Small intestine (tissue), 7 donors: ENCODE measurements at regions not wholly inside any gene's neighbourhood (a gene's known extent, or its start where the extent isn't known, plus 50 kb on each side); places are given as distances from the start of the nearest gene placed in this dataset.
"Not testable (repeated sequence)": the region's sequence is repeated elsewhere in the genome, so short reads cannot be mapped to it uniquely, and the experiment has no call there.

Source experiments
- DNase-seq, 2 donors: peaks; one replicate each; pipeline versions ENCODE4 v3.0.0 to v3.0.0-alpha.2; 2013
- FAIRE-seq: peaks from 2 replicates; lab custom pipeline; 2012; peaks lifted over from hg19 to GRCh38; lab: Jason Lieb, UNC
- H3K27ac ChIP-seq, 3 donors: one replicate each; pipeline ENCODE4 v1.5.1; 2013; ENCODE audit warnings: low read length in 2 of 3, mild to moderate bottlenecking in 2 of 3, control low read depth in 1 of 3, inconsistent platforms in 1 of 3, low read depth in 1 of 3, moderate library complexity in 1 of 3
- H3K27me3 ChIP-seq, 3 donors: one replicate each; pipeline ENCODE4 v1.6.1; 2013; ENCODE audit warnings: low read length in 3 of 3, inconsistent platforms in 1 of 3; ENCODE audit not compliant: control insufficient read depth in 3 of 3, insufficient read depth in 3 of 3
- H3K36me3 ChIP-seq, 3 donors: one replicate each; pipeline ENCODE4 v1.6.1; 2013; ENCODE audit warnings: low read length in 3 of 3, inconsistent platforms in 1 of 3, low read depth in 1 of 3, mild to moderate bottlenecking in 1 of 3, moderate library complexity in 1 of 3; ENCODE audit not compliant: control insufficient read depth in 3 of 3, insufficient read depth in 2 of 3
- H3K4me1 ChIP-seq, 3 donors: one replicate each; pipeline ENCODE4 v1.6.1; 2013; ENCODE audit warnings: low read length in 2 of 3, inconsistent platforms in 1 of 3, low read depth in 1 of 3, mild to moderate bottlenecking in 1 of 3, moderate library complexity in 1 of 3; ENCODE audit not compliant: control insufficient read depth in 3 of 3, insufficient read depth in 2 of 3
- H3K4me3 ChIP-seq, 3 donors: one replicate each; pipeline ENCODE4 v1.5.1; 2013; ENCODE audit warnings: low read length in 3 of 3, control low read depth in 1 of 3, inconsistent platforms in 1 of 3, low read depth in 1 of 3, mild to moderate bottlenecking in 1 of 3, moderate library complexity in 1 of 3
- H3K9me3 ChIP-seq, 2 donors: one replicate each; pipeline ENCODE4 v1.6.1; 2013; ENCODE audit warnings: low read depth in 1 of 2, low read length in 1 of 2; ENCODE audit not compliant: control insufficient read depth in 2 of 2, insufficient read depth in 1 of 2
- WGBS, 3 donors: extraction: QIAGEN DNeasy Blood & Tissue Kit; methylation state at CpG; one replicate each; pipeline ENCODE4 v1.1.7; 2013; 5-methylcytosine and 5-hydroxymethylcytosine counted together
- donor health status: healthy with polysubstance abuse.
- donor health status: control.
- donor health status: control.
- donor health status: Bipolar disorder and iron deficiency.
- donor health status: healthy.

DNA sequence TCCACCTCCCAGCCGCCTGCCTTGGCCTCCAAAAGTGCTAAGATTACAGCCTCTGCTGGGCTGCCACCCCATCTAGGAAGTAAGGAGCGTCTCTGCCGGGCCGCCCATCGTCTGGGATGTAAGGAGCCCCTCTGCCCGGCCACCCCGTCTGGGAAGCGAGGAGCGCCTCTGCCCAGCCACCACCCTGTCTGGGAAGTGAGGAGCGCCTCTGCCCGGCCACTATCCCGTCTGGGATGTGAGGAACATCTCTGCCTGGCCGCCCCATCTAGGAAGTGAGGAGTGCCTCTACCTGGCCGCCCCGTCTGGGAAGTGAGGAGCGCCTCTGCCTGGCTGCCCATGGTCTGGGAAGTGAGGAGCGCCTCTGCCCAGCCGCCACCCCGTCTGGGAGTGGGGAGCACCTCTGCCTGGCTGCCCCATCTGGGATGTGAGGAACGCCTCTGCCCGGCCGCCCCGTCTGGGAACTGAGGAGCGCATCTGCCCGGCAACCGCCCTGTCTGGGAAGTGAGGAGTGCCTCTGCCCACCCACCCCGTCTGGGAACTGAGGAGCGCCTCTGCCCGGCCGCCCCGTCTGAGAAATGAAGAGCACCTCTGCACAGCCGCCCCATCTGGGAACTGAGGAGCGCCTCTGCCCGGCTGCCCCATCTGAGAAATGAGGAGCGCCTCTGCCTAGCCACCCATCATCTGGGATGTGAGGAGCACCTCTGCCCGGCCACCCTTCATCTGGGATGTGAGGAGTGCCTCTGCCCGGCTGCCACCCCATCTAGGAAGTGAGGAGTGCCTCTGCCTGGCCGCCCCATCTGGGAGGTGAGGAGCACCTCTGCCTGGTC lies 137.8 kb upstream of the PALMD start:
- DNase-seq (no peak), FAIRE-seq (no peak)
- Histone ChIP-seq H3K27me3 (no peaks in the 10 kb centered on the region), H3K36me3 (no peaks in the 10 kb centered on the region), H3K27ac (no peak overlapping the region), H3K9me3 (peaks cover 0 to 3% of the 10 kb centered on the region in 2 donors), H3K4me1 (no peaks in the 10 kb centered on the region), H3K4me3 (no peak overlapping the region)
- 93 to 95% (median 93%) methylated on average over 31 to 38 of the region's 38 CpGs for WGBS, 3 donors

DNA sequence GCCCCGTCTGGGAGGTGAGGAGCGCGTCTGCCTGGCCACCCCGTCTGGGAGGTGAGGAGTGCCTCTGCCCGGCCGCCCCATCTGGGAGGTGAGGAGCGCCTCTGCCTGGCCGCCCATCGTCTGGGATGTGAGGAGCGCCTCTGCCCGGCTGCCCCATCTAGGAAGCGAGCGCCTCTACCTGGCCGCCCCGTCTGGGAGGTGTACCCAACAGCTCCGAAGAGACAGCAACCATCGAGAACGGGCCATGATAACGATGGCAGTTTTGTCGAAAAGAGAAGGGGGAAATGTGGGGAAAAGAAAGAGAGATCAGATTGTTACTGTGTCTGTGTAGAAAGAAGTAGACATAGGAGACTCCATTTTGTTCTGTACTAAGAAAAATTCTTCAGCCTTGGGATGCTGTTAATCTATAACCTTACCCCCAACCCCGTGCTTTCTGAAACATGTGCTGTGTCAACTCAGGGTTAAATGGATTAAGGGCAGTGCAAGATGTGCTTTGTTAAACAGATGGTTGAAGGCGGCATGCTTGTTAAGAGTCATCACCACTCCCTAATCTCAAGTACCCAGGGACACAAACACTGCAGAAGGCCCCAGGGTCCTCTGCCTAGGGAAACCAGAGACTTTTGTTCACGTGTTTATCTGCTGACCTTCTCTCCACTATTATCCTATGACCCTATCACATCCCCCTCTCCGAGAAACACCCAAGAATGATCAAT lies 137.0 kb upstream of the PALMD start:
- not testable (repeated sequence) for H3K4me1 ChIP-seq, H3K4me3 ChIP-seq, DNase-seq, H3K27ac ChIP-seq, FAIRE-seq, H3K36me3 ChIP-seq, H3K27me3 ChIP-seq, H3K9me3 ChIP-seq
- WGBS, 3 donors = 87 to 91% (median 91%) methylated on average over 24 of the region's 24 CpGs

DNA sequence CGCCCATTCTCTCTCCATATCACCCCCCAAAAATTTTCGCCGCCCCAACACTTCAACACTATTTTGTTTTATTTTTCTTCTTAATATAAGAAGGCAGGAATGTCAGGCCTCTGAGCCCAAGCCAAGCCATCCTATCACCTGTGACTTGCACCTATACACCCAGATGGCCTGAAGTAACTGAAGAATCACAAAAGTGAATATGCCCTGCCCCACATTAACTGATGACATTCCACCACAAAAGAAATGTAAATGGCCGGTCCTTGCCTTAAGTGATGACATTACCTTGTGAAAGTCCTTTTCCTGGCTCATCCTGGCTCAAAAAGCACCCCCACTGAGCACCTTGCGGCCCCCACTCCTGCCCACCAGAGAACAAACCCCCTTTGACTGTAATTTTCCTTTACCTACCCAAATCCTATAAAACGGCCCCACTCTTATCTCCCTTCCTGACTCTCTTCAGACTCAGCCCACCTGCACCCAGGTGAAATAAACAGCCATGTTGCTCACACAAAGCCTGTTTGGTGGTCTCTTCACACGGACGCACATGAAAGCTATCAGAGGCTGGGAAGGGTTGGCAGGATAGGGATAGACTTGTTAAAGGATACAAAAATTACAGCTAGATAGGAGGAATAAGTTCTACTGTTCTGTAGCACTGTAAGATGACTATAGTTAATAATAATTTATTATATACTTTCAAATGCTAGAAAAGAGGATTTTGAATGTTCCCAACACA lies 130.9 kb upstream of the PALMD start:
- not testable (repeated sequence) for H3K27ac ChIP-seq, H3K4me1 ChIP-seq, DNase-seq, FAIRE-seq, H3K4me3 ChIP-seq, H3K27me3 ChIP-seq, H3K36me3 ChIP-seq, H3K9me3 ChIP-seq
- 76 to 81% (median 78%) methylated on average over 7 of the region's 8 CpGs for WGBS, 3 donors

DNA sequence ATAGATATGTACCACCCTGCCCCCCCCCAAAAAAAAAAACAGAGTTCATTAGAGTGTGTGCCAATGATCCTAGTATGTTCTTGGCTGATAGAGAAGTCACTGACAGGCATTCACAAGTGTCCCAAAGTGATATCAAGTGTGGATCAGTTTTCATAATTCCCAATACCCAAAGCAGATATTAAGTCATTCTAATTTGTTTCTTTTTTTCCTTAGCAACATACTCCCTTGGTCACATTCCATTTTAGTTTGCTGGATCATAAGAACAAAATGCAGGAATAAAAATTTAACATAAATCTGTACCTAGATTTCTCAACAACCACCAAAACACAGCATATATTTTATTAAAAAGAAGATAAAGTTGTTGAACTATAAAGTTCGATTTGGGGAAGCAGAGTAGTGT lies 129.8 kb upstream of the PALMD start:
- Histone ChIP-seq H3K27ac (no peak overlapping the region), H3K4me3 (no peak overlapping the region), H3K36me3 (no peaks in the 10 kb centered on the region), H3K27me3 (no peaks in the 10 kb centered on the region), H3K4me1 (no peaks in the 10 kb centered on the region), H3K9me3 (no peaks in the 10 kb centered on the region)
- no peak for DNase-seq
- FAIRE-seq = no peak
- 65 to 83% (median 77%) methylated on average over 1 of the region's 1 CpG for WGBS, 3 donors

DNA sequence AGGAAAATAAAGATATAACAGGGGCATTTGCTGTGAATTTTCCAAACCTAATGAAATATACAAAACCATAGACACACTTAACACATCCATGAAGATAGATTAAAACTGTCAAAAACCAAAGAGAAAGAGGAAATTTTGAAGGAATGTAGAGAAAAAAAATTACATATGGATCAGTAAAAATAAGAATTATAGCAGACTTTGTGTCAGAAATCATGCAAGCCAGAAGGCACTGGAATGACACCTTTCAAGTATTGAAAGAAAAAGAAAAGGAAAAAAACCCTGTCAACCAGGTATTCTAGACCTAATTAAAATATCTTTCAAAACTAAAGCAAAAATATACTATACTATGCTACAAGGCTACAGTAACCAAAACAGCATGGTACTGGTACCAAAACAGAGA lies 125.8 kb upstream of the PALMD start:
- FAIRE-seq = no peak
- Histone ChIP-seq H3K4me1 (no peaks in the 10 kb centered on the region), H3K4me3 (no peak overlapping the region), H3K36me3 (no peaks in the 10 kb centered on the region), H3K9me3 (no peaks in the 10 kb centered on the region), H3K27ac (no peak overlapping the region), H3K27me3 (no peaks in the 10 kb centered on the region)
- DNase-seq = no peak

DNA sequence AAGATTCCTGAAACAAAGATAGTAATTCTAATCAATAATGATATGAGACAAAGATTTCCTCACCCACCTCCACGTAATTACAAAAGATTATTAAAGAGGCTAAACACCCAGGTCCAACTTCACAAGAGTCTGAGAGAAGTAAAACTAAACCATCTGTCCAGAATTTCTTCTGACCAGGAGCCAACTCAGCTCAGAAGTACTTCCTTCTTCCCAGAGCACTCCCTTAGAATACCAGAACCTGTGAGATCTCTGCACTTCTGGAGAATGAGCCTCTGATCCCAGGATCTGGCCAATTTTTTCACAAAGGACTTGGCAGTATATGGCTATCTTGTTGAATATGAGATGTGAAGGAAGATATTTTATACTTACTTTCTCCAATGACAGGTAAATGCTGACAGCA lies 120.6 kb upstream of the PALMD start:
- no peak for FAIRE-seq
- Histone ChIP-seq H3K4me1 (no peaks in the 10 kb centered on the region), H3K4me3 (no peak overlapping the region), H3K9me3 (no peaks in the 10 kb centered on the region), H3K27ac (no peak overlapping the region), H3K36me3 (no peaks in the 10 kb centered on the region), H3K27me3 (no peaks in the 10 kb centered on the region)
- 5 to 43% (median 12%) methylated on average over 1 of the region's 1 CpG for WGBS, 3 donors
- DNase-seq = no peak

DNA sequence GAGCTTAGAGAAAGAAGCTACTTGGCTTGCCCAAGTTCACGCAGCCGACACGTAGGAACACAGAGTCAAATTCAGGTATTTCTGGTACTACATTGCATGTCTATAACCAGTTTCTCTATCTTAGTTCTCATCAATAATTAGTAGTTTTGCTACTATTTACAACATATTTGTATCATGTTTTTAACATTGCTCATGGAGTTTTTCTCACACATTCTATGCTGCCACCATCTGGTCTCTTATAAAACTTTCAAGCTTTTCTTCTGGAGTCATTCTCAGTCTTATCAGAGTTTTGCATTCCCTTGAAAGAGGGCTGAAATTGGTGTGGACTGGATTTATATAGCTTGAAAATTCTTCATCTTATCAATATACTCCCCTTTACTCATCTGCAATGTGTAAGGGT lies 118.8 kb upstream of the PALMD start:
- FAIRE-seq = no peak
- 85 to 95% (median 94%) methylated on average over 3 of the region's 3 CpGs for WGBS, 3 donors
- no peak for DNase-seq

DNA sequence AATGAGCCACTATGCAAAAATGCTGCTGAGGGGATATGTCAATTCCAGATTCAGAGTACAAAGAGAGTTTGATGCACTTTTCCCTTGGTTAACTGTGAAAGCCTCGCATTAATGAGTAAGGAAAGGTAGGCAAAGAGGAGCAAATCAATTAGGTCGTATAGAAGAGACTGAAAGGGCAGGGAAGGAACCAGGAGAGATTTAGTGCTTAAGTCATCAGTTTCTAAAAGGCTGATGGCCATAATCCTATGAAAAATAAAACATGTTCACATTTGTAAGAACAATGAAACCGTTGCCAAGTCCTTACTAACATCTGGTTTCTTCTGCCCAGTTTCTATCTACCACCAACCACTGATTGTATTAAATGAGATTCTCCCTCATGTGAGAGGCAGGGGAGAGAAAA lies 118.4 kb upstream of the PALMD start:
- FAIRE-seq = no peak
- 51 to 57% (median 53%) methylated on average over 3 of the region's 3 CpGs for WGBS, 3 donors

More for the DNA sequence above, 118.8 kb upstream of the PALMD start:
- H3K36me3 ChIP-seq = no peaks in the 10 kb centered on the region
- H3K27me3 ChIP-seq = no peaks in the 10 kb centered on the region
- H3K4me1 ChIP-seq = no peaks in the 10 kb centered on the region
- H3K9me3 ChIP-seq = no peaks in the 10 kb centered on the region
- no peak overlapping the region for H3K4me3 ChIP-seq
- H3K27ac ChIP-seq = no peak overlapping the region

More for the DNA sequence above, 118.4 kb upstream of the PALMD start:
- H3K9me3 ChIP-seq = no peaks in the 10 kb centered on the region
- H3K27me3 ChIP-seq = no peaks in the 10 kb centered on the region
- no peak for DNase-seq
- H3K36me3 ChIP-seq = no peaks in the 10 kb centered on the region
- no peak overlapping the region for H3K27ac ChIP-seq
- H3K4me3 ChIP-seq = no peak overlapping the region
- no peaks in the 10 kb centered on the region for H3K4me1 ChIP-seq
